SK-N-SH treated with all-trans-retinoic acid at 6 μM for 48 hours (cell line): ENCODE measurements at regions not wholly inside any gene's neighbourhood (a gene's known extent, or its start where the extent isn't known, plus 50 kb on each side); places are given as distances from the start of the nearest gene placed in this dataset.

Experiments
- ARNTL ChIP-seq: fragments of 450-650 bp; formaldehyde crosslinking; IDR thresholded peaks from 2 replicates; pipeline ENCODE4 v1.5.0; 2020; ENCODE audit warnings: low read depth, mild to moderate bottlenecking, moderate library complexity, borderline replicate concordance
- BACH2 ChIP-seq: fragments of 250-450 bp; sonication (Bioruptor Pico); IDR thresholded peaks from 2 replicates; pipeline ENCODE4 v1.9.0; 2021; ENCODE audit warnings: mild to moderate bottlenecking, borderline replicate concordance
- CSDC2 ChIP-seq: fragments of 250-450 bp; sonication (Bioruptor Pico); IDR thresholded peaks from 2 replicates; pipeline ENCODE4 v1.5.0; 2020; ENCODE audit warnings: mild to moderate bottlenecking, moderate library complexity
- PATZ1 ChIP-seq: fragments of 250-450 bp; sonication (Bioruptor Pico); IDR thresholded peaks from 2 replicates; pipeline ENCODE4 v1.8.0; 2020; ENCODE audit warnings: mild to moderate bottlenecking, moderate library complexity, borderline replicate concordance
- PPARA ChIP-seq: fragments of 250-450 bp; sonication (Bioruptor Pico); IDR thresholded peaks from 2 replicates; pipeline ENCODE4 v1.5.0; 2020; ENCODE audit warnings: mild to moderate bottlenecking, borderline replicate concordance
- SNAI2 ChIP-seq: fragments of 250-450 bp; sonication (Bioruptor Pico); IDR thresholded peaks from 2 replicates; pipeline ENCODE4 v1.5.0; 2020; ENCODE audit warnings: mild to moderate bottlenecking, moderate library complexity
- TCF4 ChIP-seq: fragments of 250-450 bp; sonication (Bioruptor Pico); IDR thresholded peaks from 2 replicates; pipeline ENCODE4 v1.8.0; 2021; ENCODE audit warnings: mild to moderate bottlenecking, moderate library complexity, borderline replicate concordance
- ZC3H10 ChIP-seq: fragments of 250-450 bp; sonication (Bioruptor Pico); IDR thresholded peaks from 2 replicates; pipeline ENCODE4 v1.5.1; 2021; ENCODE audit warnings: mild to moderate bottlenecking, moderate library complexity
- ZFP3 ChIP-seq: fragments of 250-450 bp; sonication (Bioruptor Pico); IDR thresholded peaks from 2 replicates; pipeline ENCODE4 v1.5.0; 2020; ENCODE audit warnings: mild to moderate bottlenecking, moderate library complexity
- ZFP30 ChIP-seq: fragments of 450-650 bp; formaldehyde crosslinking; IDR thresholded peaks from 2 replicates; pipeline ENCODE4 v1.5.0; 2022; ENCODE audit warnings: mild to moderate bottlenecking, moderate library complexity

DNA sequence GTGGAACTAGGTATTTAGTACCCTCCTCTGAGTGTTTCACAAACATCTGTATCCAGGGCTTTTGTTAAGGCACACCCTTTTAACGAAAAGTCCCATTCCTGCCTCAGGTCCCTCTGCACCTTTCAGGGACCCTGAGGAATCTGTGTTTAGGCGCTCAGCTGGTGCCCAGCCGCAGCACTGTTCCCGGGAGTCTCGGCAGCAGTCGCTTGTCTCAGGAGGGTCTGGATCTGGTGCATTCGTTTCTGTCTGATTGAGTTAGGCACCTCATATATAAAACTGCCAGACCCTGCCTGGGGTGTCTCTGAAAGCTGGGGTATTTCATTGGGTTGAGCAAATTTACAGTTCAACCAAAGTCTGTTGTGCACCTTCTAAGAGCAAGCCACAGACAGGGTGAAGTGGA lies 162.8 kb upstream of the TOPAZ1 start:
- TF ChIP-seq CSDC2 (CRISPR knock-in tag) = no peak
- no peak for TF ChIP-seq BACH2
- TF ChIP-seq ZC3H10 (CRISPR knock-in tag) = no peak
- TF ChIP-seq PPARA (CRISPR knock-in tag) = no peak
- no peak for TF ChIP-seq SNAI2
- no peak for TF ChIP-seq ARNTL (CRISPR knock-in tag)
- no peak for TF ChIP-seq PATZ1 (CRISPR knock-in tag)
- no peak for TF ChIP-seq ZFP30
- TF ChIP-seq ZFP3 = no peak
- no peak for TF ChIP-seq TCF4 (CRISPR knock-in tag)
